WTC11 (cell line): ENCODE measurements at regions not wholly inside any gene's neighbourhood (a gene's known extent, or its start where the extent isn't known, plus 50 kb on each side); places are given as distances from the start of the nearest gene placed in this dataset.

Source experiments
- ATAC-seq: fragments of 200-7000 bp; cut with Tn5 transposase; 2 replicates; pipeline ENCODE4 v1.10.0; 2021; ENCODE audit warnings: mild to moderate bottlenecking, moderate library complexity
- CTCF ChIA-PET: fragments of 300-600 bp; sonication (Branson Sonifier 250); formaldehyde crosslinking; loops from one replicate; lab custom pipeline; 2021; ENCODE audit warnings: antibody characterized with exemption; lab: Charles Lee
- POLR2A ChIA-PET: fragments of 350-600 bp; sonication (Branson Sonifier 250); formaldehyde crosslinking; loops from one replicate; lab custom pipeline; 2021; ENCODE audit warnings: antibody characterized with exemption; lab: Charles Lee
- DNase-seq: peaks from one replicate; pipeline ENCODE4 v3.0.0; 2021; ENCODE audit warnings: low spot score
- H3K27ac Mint-ChIP-seq: 2 replicates; pipeline ENCODE4 v1.8.0; 2021; ENCODE audit warnings: mixed read lengths
- H3K27me3 Mint-ChIP-seq: 2 replicates; pipeline ENCODE4 v1.8.0; 2021; ENCODE audit warnings: low read depth, mild to moderate bottlenecking, moderate library complexity, mixed read lengths
- H3K36me3 Mint-ChIP-seq: 2 replicates; pipeline ENCODE4 v1.8.0; 2021; ENCODE audit warnings: mixed read lengths
- H3K4me1 Mint-ChIP-seq: 2 replicates; pipeline ENCODE4 v1.8.0; 2022; ENCODE audit warnings: mixed read lengths
- H3K4me3 Mint-ChIP-seq: 2 replicates; pipeline ENCODE4 v1.8.0; 2021; ENCODE audit warnings: mild to moderate bottlenecking, moderate library complexity, mixed read lengths
- H3K9me3 Mint-ChIP-seq: 2 replicates; pipeline ENCODE4 v1.8.0; 2021; ENCODE audit warnings: mixed read lengths
- ARID4B ChIP-seq: sonication (generic); formaldehyde crosslinking; IDR thresholded peaks from 2 replicates; pipeline ENCODE4 v1.8.0; 2023; ENCODE audit warnings: missing genetic modification reagents, mild to moderate bottlenecking, borderline replicate concordance
- ESRRA ChIP-seq: sonication (generic); formaldehyde crosslinking; IDR thresholded peaks from 2 replicates; pipeline ENCODE4 v1.8.1; 2022; ENCODE audit warnings: mild to moderate bottlenecking, missing genetic modification reagents, borderline replicate concordance
- FOXP1 ChIP-seq: sonication (generic); formaldehyde crosslinking; IDR thresholded peaks from 2 replicates; pipeline ENCODE4 v1.8.0; 2022; ENCODE audit warnings: missing genetic modification reagents, mild to moderate bottlenecking, moderate library complexity, borderline replicate concordance
- GRHL2 ChIP-seq: fragments of 250-450 bp; sonication (Bioruptor Pico); IDR thresholded peaks from 2 replicates; pipeline ENCODE4 v1.8.0; 2022; ENCODE audit warnings: mild to moderate bottlenecking, moderate library complexity; ENCODE audit not compliant: insufficient replicate concordance, severe bottlenecking
- HMGA2 ChIP-seq: fragments of 250-450 bp; sonication (Bioruptor Pico); IDR thresholded peaks from 2 replicates; pipeline ENCODE4 v1.4.0; 2021; ENCODE audit warnings: mild to moderate bottlenecking, moderate library complexity
- IRF2 ChIP-seq: sonication (generic); formaldehyde crosslinking; IDR thresholded peaks from 2 replicates; pipeline ENCODE4 v1.8.0; 2022; ENCODE audit warnings: low read depth, missing genetic modification reagents, borderline replicate concordance
- KAT7 ChIP-seq: sonication (generic); formaldehyde crosslinking; IDR thresholded peaks from 2 replicates; pipeline ENCODE4 v1.8.1; 2023; ENCODE audit warnings: missing genetic modification reagents, mild to moderate bottlenecking, borderline replicate concordance
- NFE2L1 ChIP-seq: sonication (generic); formaldehyde crosslinking; IDR thresholded peaks from 2 replicates; pipeline ENCODE4 v1.8.1; 2023; ENCODE audit warnings: missing genetic modification reagents
- RELA ChIP-seq: sonication (generic); formaldehyde crosslinking; IDR thresholded peaks from 2 replicates; pipeline ENCODE4 v1.8.1; 2022; ENCODE audit warnings: missing genetic modification reagents, mild to moderate bottlenecking, borderline replicate concordance
- RORB ChIP-seq: fragments of 250-450 bp; sonication (Bioruptor Pico); IDR thresholded peaks from 2 replicates; pipeline ENCODE4 v1.9.0; 2021; ENCODE audit warnings: mild to moderate bottlenecking
- SMAD4 ChIP-seq: sonication (generic); formaldehyde crosslinking; IDR thresholded peaks from 2 replicates; pipeline ENCODE4 v1.8.0; 2022; ENCODE audit warnings: mild to moderate bottlenecking, missing genetic modification reagents
- SP1 ChIP-seq: sonication (generic); formaldehyde crosslinking; conservative IDR thresholded peaks from 2 replicates; pipeline ENCODE4 v1.8.1; 2022; ENCODE audit warnings: missing genetic modification reagents
- TEAD4 ChIP-seq: sonication (generic); formaldehyde crosslinking; IDR thresholded peaks from 2 replicates; pipeline ENCODE4 v1.8.0; 2022; ENCODE audit warnings: mild to moderate bottlenecking, missing genetic modification reagents
- ZNF317 ChIP-seq: sonication (generic); formaldehyde crosslinking; IDR thresholded peaks from 2 replicates; pipeline ENCODE4 v1.8.1; 2023; ENCODE audit warnings: low read depth, mild to moderate bottlenecking, moderate library complexity, missing genetic modification reagents, borderline replicate concordance
- ZNF396 ChIP-seq: fragments of 250-450 bp; sonication (Bioruptor Pico); IDR thresholded peaks from 2 replicates; pipeline ENCODE4 v1.8.0; 2021; ENCODE audit warnings: mild to moderate bottlenecking, moderate library complexity, borderline replicate concordance
- TF ChIP-seq, protein P1 (sequence below): sonication (generic); formaldehyde crosslinking; IDR thresholded peaks from 2 replicates; pipeline ENCODE4 v1.8.1; 2023; ENCODE audit warnings: mild to moderate bottlenecking, missing genetic modification reagents, borderline replicate concordance

DNA sequence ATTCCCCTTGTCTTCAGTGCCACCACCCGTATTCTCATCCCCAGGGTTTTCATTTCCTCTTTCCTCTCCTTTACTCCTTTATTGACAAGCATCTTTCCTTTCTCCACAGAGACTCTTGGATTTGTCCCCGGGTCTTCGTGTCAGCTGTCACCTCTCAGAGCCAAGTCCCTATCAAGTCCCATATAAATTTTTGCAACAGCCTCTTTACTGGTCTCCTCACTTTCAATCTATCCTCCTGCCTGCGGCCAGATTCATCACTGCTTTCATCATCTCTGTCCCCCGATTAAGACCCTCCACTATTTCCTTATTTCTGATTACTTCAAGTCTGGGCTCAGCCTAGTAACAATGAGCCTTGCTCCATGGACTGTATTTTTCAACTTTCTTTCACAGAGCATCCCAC, 113.8 kb downstream of the CTAGE1 start:
- ChIA-PET CTCF (no interaction called here), POLR2A (no interaction called here)
- Mint-ChIP-seq H3K9me3 (peaks cover 4% of the 10 kb centered on the region), H3K4me3 (no peak overlapping the region), H3K4me1 (no peaks in the 10 kb centered on the region), H3K27ac (no peak overlapping the region), H3K27me3 (no peaks in the 10 kb centered on the region), H3K36me3 (no peaks in the 10 kb centered on the region)
- TF ChIP-seq RELA (CRISPR knock-in tag) = no peak
- no peak for TF ChIP-seq ARID4B
- TF ChIP-seq NFE2L1 (CRISPR knock-in tag) = no peak
- no peak for TF ChIP-seq ZNF396 (CRISPR knock-in tag)
- no peak for TF ChIP-seq KAT7
- TF ChIP-seq ESRRA (CRISPR knock-in tag) = no peak
- no peak for TF ChIP-seq SP1
- no peak for TF ChIP-seq HMGA2
- no peak for TF ChIP-seq FOXP1
- TF ChIP-seq IRF2 (CRISPR knock-in tag) = no peak
- DNase-seq = no peak
- no peak for ATAC-seq

GRCh38 chr18:22302144-22302543, 115.6 kb downstream of the CTAGE1 start:
- POLR2A ChIA-PET = no interaction called here
- Mint-ChIP-seq H3K9me3 (peaks cover 4% of the 10 kb centered on the region), H3K27me3 (no peaks in the 10 kb centered on the region), H3K4me3 (no peak overlapping the region), H3K4me1 (no peaks in the 10 kb centered on the region), H3K27ac (no peak overlapping the region), H3K36me3 (no peaks in the 10 kb centered on the region)
- CTCF ChIA-PET = no interaction called here
- TF ChIP-seq FOXP1 (no peak), SMAD4 (CRISPR knock-in tag) (no peak)
- TF ChIP-seq, protein P1, sequence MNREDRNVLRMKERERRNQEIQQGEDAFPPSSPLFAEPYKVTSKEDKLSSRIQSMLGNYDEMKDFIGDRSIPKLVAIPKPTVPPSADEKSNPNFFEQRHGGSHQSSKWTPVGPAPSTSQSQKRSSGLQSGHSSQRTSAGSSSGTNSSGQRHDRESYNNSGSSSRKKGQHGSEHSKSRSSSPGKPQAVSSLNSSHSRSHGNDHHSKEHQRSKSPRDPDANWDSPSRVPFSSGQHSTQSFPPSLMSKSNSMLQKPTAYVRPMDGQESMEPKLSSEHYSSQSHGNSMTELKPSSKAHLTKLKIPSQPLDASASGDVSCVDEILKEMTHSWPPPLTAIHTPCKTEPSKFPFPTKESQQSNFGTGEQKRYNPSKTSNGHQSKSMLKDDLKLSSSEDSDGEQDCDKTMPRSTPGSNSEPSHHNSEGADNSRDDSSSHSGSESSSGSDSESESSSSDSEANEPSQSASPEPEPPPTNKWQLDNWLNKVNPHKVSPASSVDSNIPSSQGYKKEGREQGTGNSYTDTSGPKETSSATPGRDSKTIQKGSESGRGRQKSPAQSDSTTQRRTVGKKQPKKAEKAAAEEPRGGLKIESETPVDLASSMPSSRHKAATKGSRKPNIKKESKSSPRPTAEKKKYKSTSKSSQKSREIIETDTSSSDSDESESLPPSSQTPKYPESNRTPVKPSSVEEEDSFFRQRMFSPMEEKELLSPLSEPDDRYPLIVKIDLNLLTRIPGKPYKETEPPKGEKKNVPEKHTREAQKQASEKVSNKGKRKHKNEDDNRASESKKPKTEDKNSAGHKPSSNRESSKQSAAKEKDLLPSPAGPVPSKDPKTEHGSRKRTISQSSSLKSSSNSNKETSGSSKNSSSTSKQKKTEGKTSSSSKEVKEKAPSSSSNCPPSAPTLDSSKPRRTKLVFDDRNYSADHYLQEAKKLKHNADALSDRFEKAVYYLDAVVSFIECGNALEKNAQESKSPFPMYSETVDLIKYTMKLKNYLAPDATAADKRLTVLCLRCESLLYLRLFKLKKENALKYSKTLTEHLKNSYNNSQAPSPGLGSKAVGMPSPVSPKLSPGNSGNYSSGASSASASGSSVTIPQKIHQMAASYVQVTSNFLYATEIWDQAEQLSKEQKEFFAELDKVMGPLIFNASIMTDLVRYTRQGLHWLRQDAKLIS (CRISPR knock-in tag) = no peak
- ATAC-seq (no peak), DNase-seq (no peak)

DNA sequence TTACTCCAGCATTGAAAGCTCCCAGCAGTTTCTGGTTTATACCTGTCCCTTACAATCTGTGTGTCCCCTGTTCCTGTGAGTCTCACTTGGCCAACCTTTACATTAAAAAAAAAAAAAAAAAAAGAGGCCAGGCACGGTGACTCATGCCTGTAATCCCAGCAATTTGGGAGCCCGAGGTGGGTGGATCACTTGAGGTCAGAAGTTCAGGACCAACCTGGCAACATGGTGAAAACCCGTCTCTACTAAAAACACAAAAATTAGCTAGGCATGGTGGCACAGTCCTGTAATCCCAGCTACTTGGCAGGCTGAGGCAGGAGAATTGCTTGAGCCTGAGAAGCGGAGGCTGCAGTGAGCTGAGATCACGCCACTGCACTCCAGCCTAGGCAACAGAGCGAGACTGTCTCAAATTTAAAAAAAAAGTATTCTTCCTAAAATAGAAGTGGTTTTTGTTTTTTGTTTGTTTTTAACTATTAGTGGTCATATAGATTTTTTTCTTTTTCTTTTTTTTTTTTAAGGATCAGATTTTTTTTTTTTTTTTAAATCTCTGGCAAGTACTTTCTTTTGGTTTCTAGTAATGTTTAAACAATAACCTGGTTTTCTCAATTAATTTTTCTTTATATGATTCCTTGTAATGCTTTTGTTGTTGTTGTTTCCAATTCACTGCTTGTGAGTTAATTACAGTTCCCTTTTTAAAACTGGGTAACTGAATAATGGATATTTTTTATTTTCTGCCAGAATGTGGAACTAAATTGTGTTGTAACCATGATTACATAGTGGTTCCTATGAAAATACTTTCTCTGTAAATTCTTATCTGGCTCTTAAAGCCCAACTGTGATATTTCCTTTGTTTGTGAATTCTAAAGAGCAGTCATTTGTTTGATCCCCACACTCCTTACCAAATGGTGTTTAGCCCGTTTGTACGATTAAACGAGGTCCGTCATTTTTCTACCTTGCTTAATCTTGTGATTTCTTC, 116.8 kb downstream of the CTAGE1 start:
- H3K27ac Mint-ChIP-seq = no peak overlapping the region
- CTCF ChIA-PET = interaction anchor here (0.7 kb wide), 1 partner anchor 114 kb away, joined by 3 read pairs; no protein-coding TSS in a partner anchor
- H3K4me3 Mint-ChIP-seq = no peak overlapping the region
- H3K36me3 Mint-ChIP-seq = no peaks in the 10 kb centered on the region
- TF ChIP-seq SP1 (no peak), ZNF317 (CRISPR knock-in tag) (no peak), TEAD4 (CRISPR knock-in tag) (no peak), GRHL2 (no peak), RORB (CRISPR knock-in tag) (no peak)
- no peak for DNase-seq
- H3K4me1 Mint-ChIP-seq = no peaks in the 10 kb centered on the region
- no peaks in the 10 kb centered on the region for H3K27me3 Mint-ChIP-seq
- POLR2A ChIA-PET = no interaction called here
- peaks cover 4% of the 10 kb centered on the region for H3K9me3 Mint-ChIP-seq
- no peak for ATAC-seq
